Neural cell (in vitro differentiated cells): ENCODE measurements at regions not wholly inside any gene's neighbourhood (a gene's known extent, or its start where the extent isn't known, plus 50 kb on each side); places are given as distances from the start of the nearest gene placed in this dataset.
A peak's percentile ranks its signal among the peaks of the same experiment; 100 is the strongest.

Experiments
- H2AFZ ChIP-seq: fragments of 200-600, 300-800 bp; sonication (generic), shearing (Covaris generic); 2 replicates; pipeline ENCODE4 v1.6.0; 2014; ENCODE audit warnings: low read depth, mild to moderate bottlenecking, antibody characterized with exemption, low read length, moderate library complexity
- H3F3A ChIP-seq: fragments of 200-600 bp; shearing (Covaris generic); 2 replicates; pipeline ENCODE4 v1.6.1; 2016; ENCODE audit warnings: mild to moderate bottlenecking, moderate library complexity, mixed read lengths, antibody characterized with exemption, low read length; ENCODE audit not compliant: insufficient read depth, poor library complexity, severe bottlenecking
- H3K27ac ChIP-seq: fragments of 200-600, 300-800 bp; sonication (generic), shearing (Covaris generic); 2 replicates; pipeline ENCODE4 v1.5.1; 2014; ENCODE audit warnings: mild to moderate bottlenecking, low read length, moderate library complexity
- H3K27me3 ChIP-seq: fragments of 300-800, 200-600 bp; sonication (generic), shearing (Covaris generic); 2 replicates; pipeline ENCODE4 v1.6.0; 2014; ENCODE audit warnings: mild to moderate bottlenecking, low read depth, low read length, moderate library complexity; ENCODE audit not compliant: insufficient read depth
- H3K36me3 ChIP-seq: fragments of 300-800, 200-600 bp; sonication (generic), shearing (Covaris generic); 2 replicates; pipeline ENCODE4 v1.5.1; 2014; ENCODE audit warnings: mild to moderate bottlenecking, antibody characterized with exemption, low read length, moderate library complexity; ENCODE audit not compliant: insufficient read depth
- H3K4me2 ChIP-seq: fragments of 300-800, 200-600 bp; sonication (generic), shearing (Covaris generic); 2 replicates; pipeline ENCODE4 v1.6.0; 2014; ENCODE audit warnings: mild to moderate bottlenecking, low read length
- H3K4me3 ChIP-seq: fragments of 300-800, 200-600 bp; sonication (generic), shearing (Covaris generic); 2 replicates; pipeline ENCODE4 v1.5.1; 2014; ENCODE audit warnings: mild to moderate bottlenecking, low read length, moderate library complexity
- H3K79me2 ChIP-seq: fragments of 200-600 bp; shearing (Covaris generic); replicated peaks from 2 replicates; pipeline ENCODE4 v1.6.0; 2014; ENCODE audit warnings: mild to moderate bottlenecking, low read length, moderate library complexity; ENCODE audit not compliant: insufficient read depth
- H3K9ac ChIP-seq: fragments of 300-800, 200-600 bp; sonication (generic), shearing (Covaris generic); 2 replicates; pipeline ENCODE4 v1.6.1; 2016; ENCODE audit warnings: mild to moderate bottlenecking, low read length, mixed read lengths
- H3K9me2 ChIP-seq: fragments of 200-600 bp; shearing (Covaris generic); 2 replicates; pipeline ENCODE4 v1.6.1; 2016; ENCODE audit warnings: mild to moderate bottlenecking, low read length, mixed read lengths; ENCODE audit not compliant: insufficient read depth
- H3K9me3 ChIP-seq: fragments of 200-600, 300-800 bp; sonication (generic), shearing (Covaris generic); 2 replicates; pipeline ENCODE4 v1.6.1; 2016; ENCODE audit warnings: mild to moderate bottlenecking, mixed run types, low read length, moderate library complexity, mixed read lengths
- H4K20me1 ChIP-seq: fragments of 200-600 bp; shearing (Covaris generic); 2 replicates; pipeline ENCODE4 v1.6.1; 2016; ENCODE audit warnings: mild to moderate bottlenecking, mixed run types; ENCODE audit not compliant: insufficient read depth
- EP300 ChIP-seq: fragments of 450-650 bp; conservative IDR thresholded peaks from 2 replicates; pipeline ENCODE4 v1.6.1; 2014; ENCODE audit warnings: antibody characterized with exemption, mild to moderate bottlenecking, moderate library complexity; ENCODE audit not compliant: poor library complexity, severe bottlenecking
- EZH2 ChIP-seq: fragments of 200-600, 300-800 bp; shearing (Covaris generic), sonication (generic); IDR thresholded peaks from 2 replicates; pipeline ENCODE4 v1.6.1; 2014; ENCODE audit warnings: antibody characterized with exemption, low read length, borderline replicate concordance, mild to moderate bottlenecking; ENCODE audit not compliant: insufficient read depth, poor library complexity, severe bottlenecking
- MXI1 ChIP-seq: fragments of 450-650 bp; conservative IDR thresholded peaks from 2 replicates; pipeline ENCODE4 v1.6.1; 2014; ENCODE audit warnings: antibody characterized with exemption, mild to moderate bottlenecking; ENCODE audit not compliant: poor library complexity, severe bottlenecking
- POLR2AphosphoS5 ChIP-seq: IDR thresholded peaks from 2 replicates; pipeline ENCODE4 v1.6.1; 2012
- RAD21 ChIP-seq: fragments of 450-650 bp; conservative IDR thresholded peaks from 2 replicates; pipeline ENCODE4 v1.6.1; 2014; ENCODE audit warnings: antibody characterized with exemption, mild to moderate bottlenecking, moderate library complexity
- SMC3 ChIP-seq: fragments of 450-650 bp; conservative IDR thresholded peaks from 2 replicates; pipeline ENCODE4 v1.6.1; 2014; ENCODE audit warnings: antibody characterized with exemption, mild to moderate bottlenecking, moderate library complexity; ENCODE audit not compliant: poor library complexity
- TAF1 ChIP-seq: IDR thresholded peaks from 2 replicates; pipeline ENCODE4 v1.6.1; 2012; ENCODE audit warnings: low read depth
- TF ChIP-seq, protein P1 (sequence below): fragments of 450-650 bp; IDR thresholded peaks from 2 replicates; pipeline ENCODE4 v1.5.1; 2014; ENCODE audit warnings: antibody characterized with exemption, mild to moderate bottlenecking, moderate library complexity; ENCODE audit not compliant: poor library complexity, severe bottlenecking
- TF ChIP-seq, protein P2 (sequence below): IDR thresholded peaks from 2 replicates; pipeline ENCODE4 v1.6.1; 2012; ENCODE audit warnings: borderline replicate concordance

DNA sequence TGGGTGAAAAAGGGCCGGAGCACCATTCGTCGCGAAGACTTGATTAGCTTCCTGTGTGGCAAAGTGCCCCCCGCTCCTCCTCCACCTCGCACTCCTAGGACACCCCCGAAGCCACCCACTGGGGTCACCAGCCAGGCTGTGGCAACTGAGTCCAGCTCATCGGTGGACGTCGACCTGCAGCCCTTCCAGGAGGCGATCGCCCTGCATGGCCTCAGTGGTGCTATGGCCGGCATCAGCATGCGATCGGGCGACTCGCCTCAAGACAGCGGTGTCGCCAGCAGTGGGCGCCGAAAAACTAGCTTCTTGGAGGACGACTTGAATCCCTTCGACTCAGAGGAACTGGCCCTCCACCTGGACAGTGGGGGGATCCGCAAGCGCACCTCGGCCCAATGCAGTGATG lies 126.8 kb upstream of the CXorf66 start:
- Histone ChIP-seq H3K27me3 (no peaks in the 10 kb centered on the region), H3K9me3 (no peaks in the 10 kb centered on the region), H2AFZ (no peak overlapping the region), H3K36me3 (no peaks in the 10 kb centered on the region), H3K9me2 (no peaks in the 10 kb centered on the region), H4K20me1 (no peaks in the 10 kb centered on the region), H3K4me3 (peak overlapping the region; percentile 67), H3F3A (no peaks in the 10 kb centered on the region), H3K79me2 (no peaks in the 10 kb centered on the region), H3K27ac (no peak overlapping the region), H3K9ac (peak overlapping the region; percentile 49), H3K4me2 (no peak overlapping the region)
- TF ChIP-seq EZH2 (no peak), TAF1 (no peak), MXI1 (no peak)

DNA sequence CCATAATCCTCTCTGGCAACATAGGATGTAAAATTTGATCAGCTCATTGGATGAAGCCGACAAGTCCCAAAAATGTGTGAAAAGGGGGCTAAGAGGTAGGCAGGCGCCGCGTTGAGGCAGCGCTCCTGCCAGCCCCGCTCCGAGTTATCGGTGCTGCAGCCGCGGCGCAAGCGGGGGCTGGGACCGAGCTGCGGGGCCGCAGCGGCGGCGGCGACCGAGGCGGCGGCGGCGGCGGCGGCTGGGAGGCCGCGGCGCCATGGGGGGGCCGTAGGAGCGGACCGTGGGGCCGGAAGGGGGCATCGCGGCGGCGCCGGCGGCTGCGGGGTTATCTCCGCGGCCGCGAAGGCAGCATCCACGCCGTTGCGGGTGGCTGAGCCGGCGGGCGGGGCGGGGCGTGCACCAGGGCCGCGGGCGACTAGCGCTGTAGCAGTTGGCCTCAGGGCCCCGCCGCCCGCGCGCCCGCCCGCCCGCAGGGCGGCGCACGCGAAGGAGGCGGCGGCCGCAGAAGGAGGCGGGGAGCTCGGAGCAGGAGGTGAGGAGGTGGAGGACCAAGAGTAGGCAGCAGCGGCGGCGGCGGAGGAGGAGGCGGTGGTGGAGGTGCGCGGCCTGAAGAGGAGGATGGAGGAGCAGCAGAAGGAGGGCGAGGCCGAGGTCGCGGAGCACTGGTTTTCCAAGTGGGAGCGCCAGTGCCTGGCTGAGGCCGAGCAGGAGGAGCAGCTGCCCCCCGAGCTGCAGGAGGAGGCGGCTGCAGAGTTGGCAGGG lies 126.0 kb upstream of the CXorf66 start:
- Histone ChIP-seq H2AFZ (no peak overlapping the region), H4K20me1 (no peaks in the 10 kb centered on the region), H3K27ac (no peak overlapping the region), H3K4me2 (no peak overlapping the region), H3K9me2 (no peaks in the 10 kb centered on the region), H3K9me3 (no peaks in the 10 kb centered on the region), H3K9ac (peak overlapping the region; percentile 49), H3K27me3 (no peaks in the 10 kb centered on the region), H3K4me3 (peak overlapping the region; percentile 67), H3K36me3 (no peaks in the 10 kb centered on the region), H3K79me2 (no peaks in the 10 kb centered on the region), H3F3A (no peaks in the 10 kb centered on the region)
- no peak for TF ChIP-seq EP300
- TF ChIP-seq, protein P1, sequence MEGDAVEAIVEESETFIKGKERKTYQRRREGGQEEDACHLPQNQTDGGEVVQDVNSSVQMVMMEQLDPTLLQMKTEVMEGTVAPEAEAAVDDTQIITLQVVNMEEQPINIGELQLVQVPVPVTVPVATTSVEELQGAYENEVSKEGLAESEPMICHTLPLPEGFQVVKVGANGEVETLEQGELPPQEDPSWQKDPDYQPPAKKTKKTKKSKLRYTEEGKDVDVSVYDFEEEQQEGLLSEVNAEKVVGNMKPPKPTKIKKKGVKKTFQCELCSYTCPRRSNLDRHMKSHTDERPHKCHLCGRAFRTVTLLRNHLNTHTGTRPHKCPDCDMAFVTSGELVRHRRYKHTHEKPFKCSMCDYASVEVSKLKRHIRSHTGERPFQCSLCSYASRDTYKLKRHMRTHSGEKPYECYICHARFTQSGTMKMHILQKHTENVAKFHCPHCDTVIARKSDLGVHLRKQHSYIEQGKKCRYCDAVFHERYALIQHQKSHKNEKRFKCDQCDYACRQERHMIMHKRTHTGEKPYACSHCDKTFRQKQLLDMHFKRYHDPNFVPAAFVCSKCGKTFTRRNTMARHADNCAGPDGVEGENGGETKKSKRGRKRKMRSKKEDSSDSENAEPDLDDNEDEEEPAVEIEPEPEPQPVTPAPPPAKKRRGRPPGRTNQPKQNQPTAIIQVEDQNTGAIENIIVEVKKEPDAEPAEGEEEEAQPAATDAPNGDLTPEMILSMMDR: peak; percentile 49

GRCh38 chrX:140090800-140091124 lies 125.4 kb upstream of the CXorf66 start:
- Histone ChIP-seq H3K9ac (no peak overlapping the region), H3K27me3 (no peaks in the 10 kb centered on the region), H3K4me2 (no peak overlapping the region), H2AFZ (no peak overlapping the region), H3F3A (no peaks in the 10 kb centered on the region), H3K79me2 (no peaks in the 10 kb centered on the region), H3K36me3 (no peaks in the 10 kb centered on the region), H4K20me1 (no peaks in the 10 kb centered on the region), H3K27ac (no peak overlapping the region), H3K4me3 (peak overlapping the region; percentile 58), H3K9me3 (no peaks in the 10 kb centered on the region), H3K9me2 (no peaks in the 10 kb centered on the region)
- TF ChIP-seq, protein P1: no peak
- TF ChIP-seq TAF1 (no peak), SMC3 (no peak), EP300 (no peak), POLR2AphosphoS5 (no peak), RAD21 (no peak), MXI1 (no peak), EZH2 (no peak)
- TF ChIP-seq, protein P2, sequence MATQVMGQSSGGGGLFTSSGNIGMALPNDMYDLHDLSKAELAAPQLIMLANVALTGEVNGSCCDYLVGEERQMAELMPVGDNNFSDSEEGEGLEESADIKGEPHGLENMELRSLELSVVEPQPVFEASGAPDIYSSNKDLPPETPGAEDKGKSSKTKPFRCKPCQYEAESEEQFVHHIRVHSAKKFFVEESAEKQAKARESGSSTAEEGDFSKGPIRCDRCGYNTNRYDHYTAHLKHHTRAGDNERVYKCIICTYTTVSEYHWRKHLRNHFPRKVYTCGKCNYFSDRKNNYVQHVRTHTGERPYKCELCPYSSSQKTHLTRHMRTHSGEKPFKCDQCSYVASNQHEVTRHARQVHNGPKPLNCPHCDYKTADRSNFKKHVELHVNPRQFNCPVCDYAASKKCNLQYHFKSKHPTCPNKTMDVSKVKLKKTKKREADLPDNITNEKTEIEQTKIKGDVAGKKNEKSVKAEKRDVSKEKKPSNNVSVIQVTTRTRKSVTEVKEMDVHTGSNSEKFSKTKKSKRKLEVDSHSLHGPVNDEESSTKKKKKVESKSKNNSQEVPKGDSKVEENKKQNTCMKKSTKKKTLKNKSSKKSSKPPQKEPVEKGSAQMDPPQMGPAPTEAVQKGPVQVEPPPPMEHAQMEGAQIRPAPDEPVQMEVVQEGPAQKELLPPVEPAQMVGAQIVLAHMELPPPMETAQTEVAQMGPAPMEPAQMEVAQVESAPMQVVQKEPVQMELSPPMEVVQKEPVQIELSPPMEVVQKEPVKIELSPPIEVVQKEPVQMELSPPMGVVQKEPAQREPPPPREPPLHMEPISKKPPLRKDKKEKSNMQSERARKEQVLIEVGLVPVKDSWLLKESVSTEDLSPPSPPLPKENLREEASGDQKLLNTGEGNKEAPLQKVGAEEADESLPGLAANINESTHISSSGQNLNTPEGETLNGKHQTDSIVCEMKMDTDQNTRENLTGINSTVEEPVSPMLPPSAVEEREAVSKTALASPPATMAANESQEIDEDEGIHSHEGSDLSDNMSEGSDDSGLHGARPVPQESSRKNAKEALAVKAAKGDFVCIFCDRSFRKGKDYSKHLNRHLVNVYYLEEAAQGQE: no peak
